ENCODE measurements at regions not wholly inside any gene's neighbourhood (a gene's known extent, or its start where the extent isn't known, plus 50 kb on each side); places are given as distances from the start of the nearest gene placed in this dataset.

- TF ChIP-seq EZH2phosphoT487 (IDR thresholded peaks at IDR 0.05; ENCODE audit: insufficient read depth, low read depth) (no peak), EZH2 (IDR thresholded peaks at IDR 0.05; ENCODE audit: insufficient read depth, poor library complexity, severe bottlenecking) (no peak)
Observed at GRCh38 chr2:39603436-39603835, 62.3 kb upstream of the TMEM178A start.

All from GM23248 (cell line).